Neutrophil (primary cell): ENCODE measurements at regions not wholly inside any gene's neighbourhood (a gene's known extent, or its start where the extent isn't known, plus 50 kb on each side); places are given as distances from the start of the nearest gene placed in this dataset.

Source experiments
- H3K27ac ChIP-seq: fragments of 200-600 bp; sonication (generic); 2 replicates; pipeline ENCODE4 v1.5.1; 2016; ENCODE audit warnings: mild to moderate bottlenecking, moderate library complexity
- H3K27me3 ChIP-seq: fragments of 200-600 bp; sonication (generic); 2 replicates; pipeline ENCODE4 v1.6.0; 2016; ENCODE audit warnings: mild to moderate bottlenecking
- H3K36me3 ChIP-seq: fragments of 200-600 bp; sonication (generic); 2 replicates; pipeline ENCODE4 v1.5.1; 2017
- H3K4me1 ChIP-seq, 2 experiments: fragments of 200-600 bp in 1 of 2; sonication (generic) in 1 of 2; 1 replicate in 1 of 2; 2 replicates in 1 of 2; pipeline versions ENCODE4 v1.5.1 to v1.6.1; 2013 to 2016; ENCODE audit warnings: low read depth in 1 of 2, low read length in 1 of 2, mild to moderate bottlenecking in 1 of 2, moderate library complexity in 1 of 2; ENCODE audit not compliant: control insufficient read depth in 1 of 2, insufficient read depth in 1 of 2
- H3K4me3 ChIP-seq, 2 experiments: fragments of 200-600 bp in 1 of 2; sonication (generic) in 1 of 2; 1 replicate in 1 of 2; 2 replicates in 1 of 2; pipeline ENCODE4 v1.5.1; 2013 to 2016; ENCODE audit warnings: low read depth in 1 of 2, low read length in 1 of 2, mild to moderate bottlenecking in 1 of 2, moderate library complexity in 1 of 2
- H3K9me3 ChIP-seq: fragments of 200-600 bp; sonication (generic); 2 replicates; pipeline ENCODE4 v1.5.1; 2016
- TF ChIP-seq, protein P1 (sequence below): fragments of 200-600 bp; sonication (generic); IDR thresholded peaks from 2 replicates; pipeline ENCODE4 v1.5.1; 2016; ENCODE audit warnings: antibody characterized with exemption

DNA sequence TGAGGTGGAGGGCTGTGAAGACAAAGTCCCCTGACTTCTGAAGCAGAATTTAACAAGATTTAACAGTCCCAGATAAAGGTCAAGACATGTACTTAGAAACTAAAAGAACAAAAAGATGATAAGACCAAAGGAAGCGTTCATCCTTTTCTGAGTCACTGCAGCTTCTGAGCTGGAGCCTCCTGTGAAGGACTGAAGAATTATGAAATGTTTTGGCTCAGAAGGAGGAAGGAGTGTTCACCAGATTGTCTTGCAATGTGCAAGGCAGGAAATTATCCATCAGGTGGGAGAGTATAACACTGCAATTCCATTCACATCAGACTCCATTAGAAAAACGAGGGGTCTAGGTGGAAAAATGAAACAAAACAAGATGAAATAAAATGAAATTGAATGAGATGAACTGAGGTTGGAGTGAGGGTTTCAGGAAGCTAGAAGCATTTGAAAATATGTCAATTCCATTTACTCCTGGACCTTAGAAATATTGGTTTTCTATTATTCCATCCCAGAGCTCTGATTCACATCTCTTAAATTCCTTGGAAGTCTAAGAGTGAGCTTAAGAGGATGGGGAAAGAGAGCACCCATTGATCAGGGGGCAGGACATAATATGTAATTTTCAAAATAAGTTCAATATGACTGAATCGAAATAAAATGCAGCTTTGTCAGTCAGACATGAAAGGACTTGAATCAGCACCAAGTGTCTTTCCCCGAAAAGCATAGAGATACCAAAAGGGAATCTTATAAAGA lies 186.1 kb upstream of the LNX1 start:
- H3K4me3 ChIP-seq = no peak overlapping the region
- H3K27me3 ChIP-seq = peaks cover 3% of the 10 kb centered on the region
- H3K27ac ChIP-seq = no peak overlapping the region
- no peaks in the 10 kb centered on the region for H3K36me3 ChIP-seq
- H3K9me3 ChIP-seq = no peaks in the 10 kb centered on the region
- TF ChIP-seq, protein P1, sequence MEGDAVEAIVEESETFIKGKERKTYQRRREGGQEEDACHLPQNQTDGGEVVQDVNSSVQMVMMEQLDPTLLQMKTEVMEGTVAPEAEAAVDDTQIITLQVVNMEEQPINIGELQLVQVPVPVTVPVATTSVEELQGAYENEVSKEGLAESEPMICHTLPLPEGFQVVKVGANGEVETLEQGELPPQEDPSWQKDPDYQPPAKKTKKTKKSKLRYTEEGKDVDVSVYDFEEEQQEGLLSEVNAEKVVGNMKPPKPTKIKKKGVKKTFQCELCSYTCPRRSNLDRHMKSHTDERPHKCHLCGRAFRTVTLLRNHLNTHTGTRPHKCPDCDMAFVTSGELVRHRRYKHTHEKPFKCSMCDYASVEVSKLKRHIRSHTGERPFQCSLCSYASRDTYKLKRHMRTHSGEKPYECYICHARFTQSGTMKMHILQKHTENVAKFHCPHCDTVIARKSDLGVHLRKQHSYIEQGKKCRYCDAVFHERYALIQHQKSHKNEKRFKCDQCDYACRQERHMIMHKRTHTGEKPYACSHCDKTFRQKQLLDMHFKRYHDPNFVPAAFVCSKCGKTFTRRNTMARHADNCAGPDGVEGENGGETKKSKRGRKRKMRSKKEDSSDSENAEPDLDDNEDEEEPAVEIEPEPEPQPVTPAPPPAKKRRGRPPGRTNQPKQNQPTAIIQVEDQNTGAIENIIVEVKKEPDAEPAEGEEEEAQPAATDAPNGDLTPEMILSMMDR = no peak
- no peaks in the 10 kb centered on the region for H3K4me1 ChIP-seq

DNA sequence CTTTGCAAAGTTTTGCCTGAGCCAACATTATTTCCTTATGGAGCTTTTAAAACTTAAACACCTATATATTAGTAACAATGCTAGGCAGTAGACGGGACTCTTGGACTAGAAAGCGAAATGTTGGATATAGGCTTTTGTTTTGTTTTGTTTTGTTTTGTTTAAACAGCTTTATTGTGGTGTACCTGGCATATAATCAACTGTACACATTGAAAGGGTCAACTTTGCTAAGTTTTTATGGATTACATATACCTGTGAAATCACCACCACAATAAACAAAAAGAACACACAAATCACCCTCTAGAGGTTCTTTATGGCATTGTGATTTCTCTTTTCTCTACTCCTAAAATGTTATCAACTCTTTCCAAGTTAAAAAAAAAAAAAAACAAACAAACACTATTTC lies 184.9 kb upstream of the LNX1 start:
- TF ChIP-seq, protein P1 = no peak
- Histone ChIP-seq H3K9me3 (no peaks in the 10 kb centered on the region), H3K36me3 (no peaks in the 10 kb centered on the region), H3K27me3 (peaks cover 3% of the 10 kb centered on the region), H3K4me1 (no peaks in the 10 kb centered on the region), H3K4me3 (no peak overlapping the region), H3K27ac (no peak overlapping the region)

DNA sequence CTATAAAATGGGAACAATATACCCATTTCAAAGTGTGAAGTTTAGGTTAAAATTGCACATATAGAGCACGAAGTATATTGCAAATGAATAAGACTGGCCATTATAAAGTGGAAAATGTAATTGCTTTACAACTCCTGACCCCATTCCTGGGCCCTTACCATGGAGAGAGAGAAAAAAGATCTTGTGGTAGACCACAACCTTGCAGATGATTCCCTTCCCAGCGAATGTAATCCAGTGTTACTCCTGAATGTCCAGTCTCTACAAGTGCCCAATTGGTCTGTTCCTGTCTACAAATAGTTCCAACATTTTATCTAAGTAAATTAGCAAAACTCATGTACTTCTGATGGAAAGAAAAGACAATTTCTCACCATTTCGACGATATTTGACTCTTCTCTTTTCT lies 184.1 kb upstream of the LNX1 start:
- H3K27me3 ChIP-seq = peaks cover 3% of the 10 kb centered on the region
- TF ChIP-seq, protein P1 = no peak

DNA sequence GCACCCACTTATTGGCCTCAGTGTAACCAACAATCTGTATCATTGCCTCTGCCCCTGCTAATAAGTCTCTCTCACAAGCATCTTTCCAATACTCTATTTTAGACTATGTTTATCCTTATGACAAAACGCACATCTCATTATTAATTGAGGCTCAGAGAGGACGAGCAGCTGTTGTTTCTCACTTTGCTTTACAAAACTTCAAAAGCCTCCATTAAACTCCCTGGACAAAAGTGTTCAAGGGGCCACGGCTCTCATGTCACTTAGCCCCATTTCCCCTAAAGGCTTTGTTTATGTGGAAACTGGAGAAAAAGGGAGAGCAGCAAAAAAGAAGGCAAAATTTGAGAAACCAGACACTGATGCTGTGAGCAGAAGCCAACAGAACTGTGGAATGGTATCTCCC lies 180.0 kb upstream of the LNX1 start:
- H3K4me1 ChIP-seq = no peaks in the 10 kb centered on the region
- TF ChIP-seq, protein P1 = no peak

More for the DNA sequence above, 184.1 kb upstream of the LNX1 start:
- Histone ChIP-seq H3K4me3 (no peak overlapping the region), H3K36me3 (no peaks in the 10 kb centered on the region), H3K4me1 (no peaks in the 10 kb centered on the region), H3K9me3 (no peaks in the 10 kb centered on the region), H3K27ac (no peak overlapping the region)

DNA sequence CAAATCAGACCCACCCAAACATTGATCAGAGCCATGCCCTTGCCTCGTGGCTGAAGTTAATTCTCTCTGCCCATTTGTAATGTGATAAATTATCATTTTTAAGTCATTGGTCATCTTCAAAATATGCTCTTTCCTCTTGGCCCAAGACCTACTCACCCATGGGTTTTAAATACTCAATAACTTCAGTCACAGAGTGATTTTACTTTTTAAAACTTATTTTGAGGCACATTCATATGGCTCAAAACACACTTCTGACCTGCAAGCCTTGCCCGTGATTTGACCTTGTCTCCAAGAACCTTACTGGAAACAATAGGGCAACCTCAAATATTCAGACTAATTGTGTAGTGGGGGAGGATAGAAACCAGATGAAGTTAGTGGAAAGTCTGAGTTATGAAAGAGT lies 176.2 kb upstream of the LNX1 start:
- H3K27ac ChIP-seq = no peak overlapping the region
- H3K9me3 ChIP-seq = no peaks in the 10 kb centered on the region
- no peaks in the 10 kb centered on the region for H3K36me3 ChIP-seq
- H3K4me3 ChIP-seq = no peak overlapping the region
- no peaks in the 10 kb centered on the region for H3K27me3 ChIP-seq
- no peaks in the 10 kb centered on the region for H3K4me1 ChIP-seq
- TF ChIP-seq, protein P1 = no peak

More for the DNA sequence above, 180.0 kb upstream of the LNX1 start:
- no peaks in the 10 kb centered on the region for H3K36me3 ChIP-seq
- no peaks in the 10 kb centered on the region for H3K9me3 ChIP-seq
- no peak overlapping the region for H3K27ac ChIP-seq
- no peaks in the 10 kb centered on the region for H3K27me3 ChIP-seq
- H3K4me3 ChIP-seq = no peak overlapping the region
